Rectal smooth muscle tissue (tissue), 1 donor: ENCODE measurements at regions not wholly inside any gene's neighbourhood (a gene's known extent, or its start where the extent isn't known, plus 50 kb on each side); places are given as distances from the start of the nearest gene placed in this dataset.

Source experiments
- H3K27ac ChIP-seq: one replicate; pipeline ENCODE4 v1.7.0; 2013; ENCODE audit warnings: low read depth, low read length, inconsistent platforms
- H3K27me3 ChIP-seq: one replicate; pipeline ENCODE4 v1.7.0; 2013; ENCODE audit warnings: low read length; ENCODE audit not compliant: control insufficient read depth, insufficient read depth
- H3K36me3 ChIP-seq: one replicate; pipeline ENCODE4 v1.7.0; 2013; ENCODE audit warnings: low read length; ENCODE audit not compliant: control insufficient read depth, insufficient read depth
- H3K4me1 ChIP-seq: one replicate; pipeline ENCODE4 v1.7.0; 2013; ENCODE audit warnings: low read length; ENCODE audit not compliant: control insufficient read depth, insufficient read depth
- H3K4me3 ChIP-seq: one replicate; pipeline ENCODE4 v1.7.0; 2013; ENCODE audit warnings: low read length
- H3K9ac ChIP-seq: one replicate; pipeline ENCODE4 v1.7.0; 2013; ENCODE audit warnings: low read length

DNA sequence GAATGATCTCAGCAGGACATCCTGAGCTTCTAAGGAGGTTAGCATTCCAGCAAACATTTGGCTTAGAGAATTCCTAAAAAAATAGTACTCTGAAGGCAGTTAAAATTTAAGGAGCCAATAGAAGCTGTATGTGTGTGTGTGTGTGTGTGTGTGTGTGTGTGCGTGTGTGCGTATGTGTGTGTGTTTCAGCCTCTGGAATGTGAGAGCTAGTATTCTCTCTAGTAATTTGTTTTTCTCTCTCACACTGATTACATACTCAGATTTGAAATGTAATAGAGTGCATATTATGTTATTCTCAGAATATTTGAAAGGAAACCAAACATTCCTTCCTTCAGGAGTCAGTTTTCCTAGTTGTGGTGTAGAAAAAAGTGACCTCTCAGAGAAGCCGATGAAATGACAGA lies 279.6 kb downstream of the TMEM38B start:
- Histone ChIP-seq H3K4me3 (no peak overlapping the region), H3K27me3 (no peaks in the 10 kb centered on the region), H3K9ac (no peak overlapping the region), H3K27ac (no peak overlapping the region), H3K36me3 (no peaks in the 10 kb centered on the region), H3K4me1 (no peaks in the 10 kb centered on the region)

DNA sequence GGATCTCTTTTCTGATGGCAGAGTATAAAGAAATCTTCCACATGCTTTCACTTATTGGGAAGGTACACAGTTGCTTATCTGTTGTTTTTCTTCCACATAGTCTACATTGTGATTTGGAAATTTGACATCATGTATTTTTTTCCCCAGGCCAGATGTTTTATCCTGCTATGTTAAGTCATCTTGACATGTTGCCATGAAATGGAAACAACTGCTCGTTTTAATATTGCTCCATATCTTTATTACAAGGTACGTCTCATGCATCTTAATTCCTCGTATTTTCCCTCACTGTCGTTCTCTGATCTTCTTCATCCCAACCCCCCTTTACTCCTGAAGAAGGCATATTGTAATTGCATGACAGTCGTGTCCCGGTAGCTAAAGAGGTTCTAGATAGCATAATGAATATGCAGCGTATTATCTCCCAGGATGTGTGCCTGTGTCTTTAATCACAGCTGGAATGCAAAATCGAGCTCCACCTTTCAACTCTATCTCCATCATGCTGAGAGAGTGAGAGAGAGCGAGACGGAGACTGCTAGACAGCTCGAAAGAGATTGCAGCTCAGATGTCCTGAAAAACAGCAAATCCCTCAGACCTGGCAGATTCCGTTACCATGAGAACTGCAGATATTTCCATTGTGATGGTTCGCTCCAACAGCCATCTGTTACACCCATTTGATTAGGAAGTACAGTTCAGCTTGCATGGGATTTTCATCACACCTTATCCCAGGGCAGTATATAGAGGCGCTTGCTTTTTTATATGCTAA lies 281.7 kb downstream of the TMEM38B start:
- Histone ChIP-seq H3K4me3 (no peak overlapping the region), H3K27ac (no peak overlapping the region), H3K27me3 (no peaks in the 10 kb centered on the region), H3K4me1 (no peaks in the 10 kb centered on the region), H3K9ac (no peak overlapping the region), H3K36me3 (no peaks in the 10 kb centered on the region)

DNA sequence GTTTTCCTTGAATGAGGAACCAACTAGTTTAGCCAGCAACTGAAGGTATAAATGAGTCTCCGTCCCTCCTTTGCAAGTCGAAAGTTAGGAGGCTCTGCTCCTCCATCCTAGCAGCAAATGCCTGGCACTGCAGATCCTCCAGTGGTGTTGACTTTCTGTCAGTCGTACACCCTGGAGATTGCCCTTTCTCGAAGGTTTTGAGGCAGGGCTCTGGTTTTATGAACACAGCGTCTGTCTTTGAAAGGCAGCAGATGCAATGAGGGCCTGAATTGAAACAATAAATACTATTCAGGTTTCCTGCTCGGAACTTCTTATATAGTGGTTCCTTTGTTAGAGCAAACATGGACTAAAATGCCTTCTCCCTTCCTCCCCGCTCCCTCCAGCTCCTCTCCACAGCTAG lies 284.0 kb downstream of the TMEM38B start:
- Histone ChIP-seq H3K4me1 (no peaks in the 10 kb centered on the region), H3K4me3 (no peak overlapping the region), H3K27me3 (no peaks in the 10 kb centered on the region), H3K36me3 (no peaks in the 10 kb centered on the region), H3K9ac (no peak overlapping the region), H3K27ac (no peak overlapping the region)

DNA sequence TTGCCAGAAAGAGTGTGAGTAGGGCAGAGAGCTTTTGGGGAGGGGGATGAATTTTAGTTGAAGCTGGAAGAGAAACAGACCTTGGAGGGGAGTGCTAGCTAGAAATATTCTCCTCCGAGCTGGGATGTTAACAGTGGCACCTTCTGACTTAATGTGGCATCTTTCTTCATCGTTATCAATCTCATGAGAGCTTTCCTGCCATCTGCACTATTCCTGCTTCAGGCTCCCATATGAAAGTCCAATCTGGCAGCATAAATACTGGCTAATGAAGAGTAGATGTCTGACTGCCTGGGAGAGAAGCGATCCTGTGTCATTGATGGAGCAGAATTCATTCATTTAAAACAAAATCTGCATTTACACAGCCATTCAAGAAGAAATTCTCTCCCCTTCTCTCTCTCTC lies 284.5 kb downstream of the TMEM38B start:
- Histone ChIP-seq H3K9ac (no peak overlapping the region), H3K36me3 (no peaks in the 10 kb centered on the region), H3K4me1 (no peaks in the 10 kb centered on the region), H3K27me3 (no peaks in the 10 kb centered on the region), H3K27ac (no peak overlapping the region), H3K4me3 (no peak overlapping the region)

DNA sequence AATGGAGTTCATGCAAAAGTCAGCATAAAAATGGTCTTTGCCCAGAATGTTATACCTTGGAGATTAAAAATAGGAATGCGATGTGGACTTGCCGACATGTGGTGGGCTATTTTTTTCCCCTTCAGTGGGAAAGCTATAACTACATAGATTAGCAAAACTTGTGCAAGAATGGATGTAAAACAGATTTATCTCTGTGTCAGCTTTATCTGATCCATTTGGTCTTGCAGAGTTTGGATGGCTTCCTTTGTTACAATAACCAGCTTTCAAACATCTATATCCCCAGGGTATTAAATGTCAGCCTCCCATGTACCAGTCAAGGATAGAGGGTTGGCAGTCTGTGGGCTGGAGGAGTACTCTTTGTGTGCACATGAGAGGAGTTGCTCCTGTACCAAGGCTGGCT lies 284.9 kb downstream of the TMEM38B start:
- H3K4me3 ChIP-seq, result no peak overlapping the region
- no peak overlapping the region for H3K27ac ChIP-seq
- no peaks in the 10 kb centered on the region for H3K27me3 ChIP-seq
- H3K4me1 ChIP-seq, result no peaks in the 10 kb centered on the region
- no peaks in the 10 kb centered on the region for H3K36me3 ChIP-seq
- no peak overlapping the region for H3K9ac ChIP-seq

DNA sequence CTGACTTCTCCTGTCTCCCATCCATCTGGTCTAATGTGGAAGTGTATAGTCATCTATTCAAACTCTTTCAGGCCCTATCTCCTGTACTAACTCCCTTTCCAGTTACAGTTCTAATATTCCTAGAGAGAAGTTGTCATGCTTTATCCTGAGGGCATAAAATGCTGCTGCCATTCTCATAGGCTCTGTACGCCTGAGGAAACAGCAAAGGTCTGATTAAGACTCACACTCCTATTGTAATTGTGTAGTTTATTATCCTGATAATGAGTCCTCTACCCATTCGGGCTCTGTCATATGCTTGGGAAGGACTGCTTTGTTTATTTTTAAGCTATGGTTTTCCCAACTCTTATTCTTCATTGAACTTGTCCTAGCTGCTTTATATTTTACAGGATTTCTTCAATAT lies 290.4 kb downstream of the TMEM38B start:
- H3K4me1 ChIP-seq, result no peaks in the 10 kb centered on the region
- no peaks in the 10 kb centered on the region for H3K27me3 ChIP-seq
- no peak overlapping the region for H3K27ac ChIP-seq
- no peak overlapping the region for H3K9ac ChIP-seq
- no peaks in the 10 kb centered on the region for H3K36me3 ChIP-seq
- H3K4me3 ChIP-seq, result no peak overlapping the region

DNA sequence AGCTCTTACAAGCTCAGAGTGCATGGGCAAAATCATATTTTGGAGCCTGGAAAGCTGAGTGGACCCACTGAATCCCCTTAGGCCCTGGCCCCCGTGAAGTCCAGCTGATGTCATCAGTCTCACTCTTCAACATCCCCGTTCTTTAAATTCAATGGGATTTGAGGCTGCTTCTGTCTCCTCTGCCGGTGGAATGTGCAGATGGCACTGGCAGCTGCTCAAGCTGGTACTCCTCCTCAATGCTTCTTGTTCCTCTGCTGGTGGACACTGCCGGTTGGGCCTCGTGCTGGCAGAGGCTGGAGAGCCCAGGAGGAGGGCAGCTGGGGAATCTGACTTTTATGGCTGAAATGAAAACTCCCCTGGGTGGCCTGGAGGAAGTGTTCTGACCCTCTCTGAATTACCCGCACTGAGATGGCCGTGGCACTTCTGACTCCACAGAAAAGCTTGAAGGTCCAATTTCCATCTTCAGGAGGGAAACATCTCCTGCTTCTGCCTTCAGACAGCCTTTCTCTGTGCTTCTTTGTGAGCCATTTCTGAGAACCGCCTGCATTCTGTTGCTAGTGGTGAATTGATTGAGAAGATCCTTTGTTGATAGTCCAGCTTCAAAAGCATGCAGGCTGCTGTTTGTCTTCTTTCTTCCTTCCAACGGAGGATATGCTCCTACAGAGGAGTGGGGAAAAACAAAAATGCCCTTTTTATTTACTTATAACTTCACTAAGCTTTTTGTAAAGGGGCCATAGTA lies 298.9 kb downstream of the TMEM38B start:
- no peaks in the 10 kb centered on the region for H3K4me1 ChIP-seq
- no peak overlapping the region for H3K27ac ChIP-seq
- no peak overlapping the region for H3K9ac ChIP-seq
- no peaks in the 10 kb centered on the region for H3K36me3 ChIP-seq
- H3K4me3 ChIP-seq, result no peak overlapping the region
- H3K27me3 ChIP-seq, result no peaks in the 10 kb centered on the region

DNA sequence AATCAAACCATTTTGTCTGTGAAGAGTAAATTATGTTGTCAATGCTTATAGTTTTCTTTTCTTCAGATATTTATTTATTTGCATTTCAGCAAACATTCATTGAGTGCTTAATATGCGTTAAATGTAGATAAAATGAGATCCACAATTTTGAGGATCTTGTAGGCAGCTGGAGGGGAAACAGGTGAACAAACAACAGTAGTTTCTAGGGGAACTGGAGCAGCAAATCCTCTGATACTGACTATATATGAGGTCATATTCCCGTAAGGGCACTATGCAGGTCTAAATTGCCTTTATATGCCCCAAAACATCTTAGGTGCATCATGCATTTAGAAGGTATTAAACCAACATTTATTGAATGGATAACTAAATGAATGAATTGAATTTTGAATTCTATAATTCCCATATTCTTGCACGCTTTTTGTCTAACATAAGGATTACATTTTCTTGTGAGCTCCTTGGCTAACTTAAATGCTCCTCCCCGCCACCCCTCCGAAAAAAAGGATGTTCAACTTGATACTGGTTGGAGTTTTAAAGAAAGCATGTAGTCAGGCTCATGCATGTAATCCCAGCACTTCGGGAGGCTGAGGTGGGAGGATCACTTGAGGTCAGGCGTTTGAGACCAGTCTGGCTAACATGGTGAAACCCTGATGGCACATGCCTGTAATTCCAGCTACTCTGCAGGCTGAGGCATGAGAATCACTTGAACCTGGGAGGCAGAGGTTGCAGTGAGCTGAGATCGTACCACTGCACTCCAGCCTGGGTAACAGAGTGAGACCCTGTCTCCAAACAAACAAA lies 299.8 kb downstream of the TMEM38B start:
- no peak overlapping the region for H3K9ac ChIP-seq
- no peak overlapping the region for H3K4me3 ChIP-seq
- no peak overlapping the region for H3K27ac ChIP-seq

DNA sequence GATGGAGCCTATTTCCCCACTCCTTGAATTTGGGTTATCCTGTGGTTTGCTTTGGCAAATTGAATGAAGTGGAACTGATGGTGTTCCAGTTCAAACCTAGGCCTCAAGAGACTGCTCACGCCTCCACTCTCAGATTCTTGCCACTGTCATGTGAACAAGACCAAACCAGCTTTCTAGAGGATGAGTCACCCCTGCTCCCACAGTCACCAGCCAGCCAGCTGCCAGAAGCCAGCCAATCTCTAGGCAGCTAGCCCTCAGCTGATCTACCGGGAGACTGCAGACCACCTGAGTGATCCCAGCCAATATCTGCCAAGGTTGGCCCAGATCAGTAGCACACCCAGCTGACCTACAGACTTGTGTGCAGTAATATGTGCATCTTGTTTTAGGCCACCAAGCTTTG lies 300.6 kb downstream of the TMEM38B start:
- Histone ChIP-seq H3K27ac (no peak overlapping the region), H3K4me3 (no peak overlapping the region), H3K27me3 (no peaks in the 10 kb centered on the region), H3K4me1 (no peaks in the 10 kb centered on the region), H3K36me3 (no peaks in the 10 kb centered on the region), H3K9ac (no peak overlapping the region)

More for the DNA sequence above, 299.8 kb downstream of the TMEM38B start:
- H3K4me1 ChIP-seq, result no peaks in the 10 kb centered on the region
- no peaks in the 10 kb centered on the region for H3K36me3 ChIP-seq
- no peaks in the 10 kb centered on the region for H3K27me3 ChIP-seq

DNA sequence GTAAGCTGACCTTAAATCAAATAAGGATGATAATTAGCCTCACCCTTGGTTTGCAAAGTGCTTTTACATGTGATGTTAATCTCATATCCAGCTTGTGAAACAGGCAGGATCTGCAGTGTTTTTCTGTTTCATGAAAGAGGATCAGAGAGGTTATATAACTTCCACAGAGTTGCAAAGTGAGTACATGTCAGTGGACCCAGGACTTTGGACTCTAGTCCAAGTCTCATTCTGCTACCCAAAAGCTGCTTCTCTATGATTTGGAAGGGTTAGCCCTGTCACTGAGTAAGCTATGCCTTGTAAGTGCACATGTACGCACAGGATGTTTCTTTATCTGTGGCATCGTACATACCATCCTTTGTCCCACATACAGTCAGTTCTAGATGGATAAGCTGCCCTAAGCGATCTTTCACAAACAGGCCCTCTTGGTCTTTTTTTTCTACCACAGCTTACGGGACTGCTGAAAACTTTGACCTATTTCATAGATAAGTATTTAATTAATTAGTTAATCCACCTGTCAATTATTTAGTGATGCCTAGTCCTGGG lies 322.9 kb downstream of the TMEM38B start:
- Histone ChIP-seq H3K4me1 (no peaks in the 10 kb centered on the region), H3K27me3 (no peaks in the 10 kb centered on the region), H3K27ac (no peak overlapping the region), H3K4me3 (no peak overlapping the region), H3K36me3 (no peaks in the 10 kb centered on the region), H3K9ac (no peak overlapping the region)

DNA sequence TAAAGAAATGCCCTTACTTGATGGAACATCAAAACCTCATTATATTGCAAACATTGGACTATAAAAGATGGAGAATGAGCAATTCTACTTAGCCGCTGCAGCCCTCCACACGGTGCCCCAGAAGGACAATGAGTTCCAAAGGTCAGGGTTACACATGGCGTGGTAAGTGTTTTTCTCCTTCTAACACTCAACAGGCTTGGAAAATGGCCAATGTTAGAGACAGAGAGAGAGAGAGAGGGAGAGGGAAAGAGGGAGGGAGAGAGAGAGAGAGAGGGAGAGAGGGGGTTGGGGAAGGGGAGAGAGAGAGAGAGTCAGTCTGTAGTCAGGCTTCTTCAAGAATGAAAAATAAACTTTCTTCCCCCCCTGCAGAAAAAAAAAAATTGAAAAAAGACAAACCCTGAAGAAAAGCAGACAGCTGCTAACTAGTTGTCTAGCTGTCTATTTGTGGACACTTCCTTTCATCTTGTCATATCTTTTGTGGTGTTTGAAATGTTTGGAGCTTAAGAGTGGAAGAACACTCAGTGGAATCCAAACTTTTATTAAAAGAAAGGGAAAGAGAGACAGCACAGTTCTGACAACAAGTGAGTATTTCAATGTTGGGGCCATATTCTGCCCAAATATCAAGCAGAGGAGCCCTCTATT lies 324.8 kb downstream of the TMEM38B start:
- H3K27me3 ChIP-seq, result no peaks in the 10 kb centered on the region
- no peak overlapping the region for H3K4me3 ChIP-seq
- no peak overlapping the region for H3K9ac ChIP-seq
- H3K4me1 ChIP-seq, result no peaks in the 10 kb centered on the region
- no peak overlapping the region for H3K27ac ChIP-seq
- H3K36me3 ChIP-seq, result no peaks in the 10 kb centered on the region

DNA sequence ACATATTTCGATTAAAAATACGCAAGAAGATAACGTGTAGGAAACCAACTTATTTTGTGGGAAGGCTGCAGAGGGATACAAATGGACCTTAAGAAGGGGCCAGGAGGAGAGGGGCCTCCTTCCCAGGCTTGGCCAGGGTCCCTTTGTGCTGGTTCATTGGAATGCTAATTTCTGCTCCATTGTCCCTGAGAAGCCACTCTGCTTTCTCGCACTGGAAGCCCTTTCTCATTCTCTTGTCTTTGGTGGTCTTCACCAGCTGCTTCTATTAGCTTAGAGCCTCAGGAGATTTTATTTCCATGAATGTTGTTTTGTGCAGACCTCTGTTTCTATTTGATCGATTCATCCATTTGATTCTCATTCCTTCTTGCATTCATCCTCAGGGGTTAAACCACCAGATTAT lies 325.4 kb downstream of the TMEM38B start:
- no peaks in the 10 kb centered on the region for H3K4me1 ChIP-seq
- no peaks in the 10 kb centered on the region for H3K36me3 ChIP-seq
- H3K4me3 ChIP-seq, result no peak overlapping the region
- no peak overlapping the region for H3K9ac ChIP-seq
- H3K27ac ChIP-seq, result no peak overlapping the region
- no peaks in the 10 kb centered on the region for H3K27me3 ChIP-seq
